ENCODE measurements at regions not wholly inside any gene's neighbourhood (a gene's known extent, or its start where the extent isn't known, plus 50 kb on each side); places are given as distances from the start of the nearest gene placed in this dataset.
"Not testable (repeated sequence)": the region's sequence is repeated elsewhere in the genome, so short reads cannot be mapped to it uniquely, and the experiment has no call there.

DNA sequence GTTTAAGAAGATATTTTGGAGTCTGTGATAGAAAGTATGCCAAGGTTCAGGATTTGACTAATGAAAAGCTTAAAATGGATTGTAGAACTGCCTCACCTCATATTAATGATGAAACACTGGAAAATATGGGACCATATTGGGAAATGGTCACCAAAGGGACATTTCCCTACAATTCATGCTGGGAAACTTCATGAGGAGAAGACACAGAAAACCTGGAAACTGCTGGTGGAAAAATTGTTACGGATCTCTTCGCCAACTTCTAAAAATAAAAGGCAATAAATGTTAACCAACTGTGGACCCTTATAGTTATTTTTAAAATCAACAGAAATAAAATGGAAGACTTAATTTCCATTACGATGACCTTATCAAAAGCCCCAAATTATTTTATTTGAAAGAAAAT, 97.6 kb upstream of the FRMD4B start:
- peaks cover 6 to 14% (median 11%) of the 10 kb centered on the region in 7 donors for H3K9me3 Mint-ChIP-seq
- DNase-seq = no peak
- H3K27me3 Mint-ChIP-seq (ENCODE audit: low read depth in 3 of 3) = no peaks in the 10 kb centered on the region
- no peak overlapping the region for H3K27ac ChIP-seq (ENCODE audit: low read depth in 1 of 2, low read length in 2 of 2)
- TF ChIP-seq CTCF (IDR thresholded peaks at IDR 0.05) = no peak
- no peaks in the 10 kb centered on the region for H3K27me3 ChIP-seq (ENCODE audit: control insufficient read depth in 2 of 2, insufficient read depth in 2 of 2, low read length in 2 of 2)
- H3K36me3 ChIP-seq (replicated peaks in 1 of 2; ENCODE audit: control insufficient read depth in 1 of 2, insufficient read depth in 2 of 2, low read length in 2 of 2) = no peaks in the 10 kb centered on the region
- peaks cover 0 to 17% of the 10 kb centered on the region in 2 donors for H3K9me3 ChIP-seq (replicated peaks in 1 of 2; ENCODE audit: control insufficient read depth in 1 of 2, insufficient read depth in 1 of 2, low read length in 2 of 2)
- H4K20me1 ChIP-seq (ENCODE audit: insufficient read depth, low read length) = no peaks in the 10 kb centered on the region
- H3K27ac Mint-ChIP-seq = no peak overlapping the region
- no peak overlapping the region for H3K4me3 Mint-ChIP-seq
- H3K4me2 ChIP-seq (replicated peaks; ENCODE audit: extremely low read depth, low read length, poor library complexity, severe bottlenecking) = no peak overlapping the region
- H2AFZ ChIP-seq (ENCODE audit: insufficient read depth, low read depth, low read length, poor library complexity, severe bottlenecking) = no peak overlapping the region
- H3K36me3 Mint-ChIP-seq = peaks cover 2 to 13% of the 10 kb centered on the region in 2 donors
- H3K79me2 ChIP-seq (ENCODE audit: insufficient read depth, low read length) = peaks cover 3% of the 10 kb centered on the region
- intact Hi-C loops (cut with micrococcal nuclease) = no loop called here
- H3K9ac ChIP-seq (ENCODE audit: insufficient read depth, low read length, poor library complexity, severe bottlenecking) = no peak overlapping the region
- no peaks in the 10 kb centered on the region for H3K4me1 ChIP-seq (ENCODE audit: control insufficient read depth in 1 of 2, insufficient read depth in 2 of 2, low read length in 2 of 2)
- WGBS (ENCODE audit: insufficient coverage) = no CpG with 5 or more reads among the region's 3 CpGs
- H3K4me1 Mint-ChIP-seq = peaks cover 2% of the 10 kb centered on the region
- no peak overlapping the region for H3K4me3 ChIP-seq (replicated peaks in 1 of 3; ENCODE audit: low read depth in 2 of 3, low read length in 3 of 3)

DNA sequence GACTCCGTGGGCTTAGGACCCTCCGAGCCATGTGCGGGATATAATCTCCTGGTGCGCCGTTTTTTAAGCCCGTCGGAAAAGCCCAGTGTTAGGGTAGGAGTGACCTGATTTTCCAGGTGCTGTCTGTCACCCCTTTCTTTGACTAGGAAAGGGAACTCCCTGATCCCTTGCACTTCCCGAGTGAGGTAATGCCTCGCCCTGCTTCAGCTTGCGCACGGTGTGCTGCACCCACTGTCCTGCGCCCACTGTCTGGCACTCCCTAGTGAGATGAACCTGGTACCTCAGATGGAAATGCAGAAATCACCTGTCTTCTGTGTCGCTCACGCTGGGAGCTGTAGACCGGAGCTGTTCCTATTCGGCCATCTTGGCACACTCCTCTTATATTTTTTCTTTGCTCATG, 95.1 kb upstream of the FRMD4B start:
- H4K20me1 ChIP-seq (ENCODE audit: insufficient read depth, low read length); H3K79me2 ChIP-seq (ENCODE audit: insufficient read depth, low read length); H3K4me3 ChIP-seq (replicated peaks in 1 of 3; ENCODE audit: low read depth in 2 of 3, low read length in 3 of 3); H3K4me1 ChIP-seq (ENCODE audit: control insufficient read depth in 1 of 2, insufficient read depth in 2 of 2, low read length in 2 of 2); H3K4me3 Mint-ChIP-seq; H3K27me3 Mint-ChIP-seq (ENCODE audit: low read depth in 3 of 3); H3K36me3 ChIP-seq (replicated peaks in 1 of 2; ENCODE audit: control insufficient read depth in 1 of 2, insufficient read depth in 2 of 2, low read length in 2 of 2); H2AFZ ChIP-seq (ENCODE audit: insufficient read depth, low read depth, low read length, poor library complexity, severe bottlenecking); H3K27me3 ChIP-seq (ENCODE audit: control insufficient read depth in 2 of 2, insufficient read depth in 2 of 2, low read length in 2 of 2); DNase-seq; H3K9ac ChIP-seq (ENCODE audit: insufficient read depth, low read length, poor library complexity, severe bottlenecking); H3K4me2 ChIP-seq (replicated peaks; ENCODE audit: extremely low read depth, low read length, poor library complexity, severe bottlenecking); H3K4me1 Mint-ChIP-seq; intact Hi-C loops (cut with micrococcal nuclease); H3K27ac ChIP-seq (ENCODE audit: low read depth in 1 of 2, low read length in 2 of 2): not testable (repeated sequence)
- WGBS (ENCODE audit: insufficient coverage) = 80% methylated on average over 2 of the region's 16 CpGs
- H3K9me3 ChIP-seq (replicated peaks in 1 of 2; ENCODE audit: control insufficient read depth in 1 of 2, insufficient read depth in 1 of 2, low read length in 2 of 2) = peaks cover 0 to 17% of the 10 kb centered on the region in 2 donors
- Mint-ChIP-seq H3K9me3 (peaks cover 9 to 18% (median 16%) of the 10 kb centered on the region in 7 donors), H3K27ac (peak overlapping the region in 1 of 7 donors; percentile 15), H3K36me3 (peaks cover 2 to 10% of the 10 kb centered on the region in 2 donors)

All from CD14-positive monocyte (primary cell).